Testis (tissue), 2 donors: ENCODE measurements at regions not wholly inside any gene's neighbourhood (a gene's known extent, or its start where the extent isn't known, plus 50 kb on each side); places are given as distances from the start of the nearest gene placed in this dataset.

Source experiments
- DNase-seq: peaks from one replicate; pipeline ENCODE4 v3.0.0-alpha.2; 2019
- H3K27ac ChIP-seq, 2 donors: fragments of 200-600 bp; sonication (generic); one replicate each; pipeline ENCODE4 v1.5.1; 2019
- H3K27me3 ChIP-seq: fragments of 200-600 bp; sonication (generic); one replicate; pipeline ENCODE4 v1.5.1; 2019
- H3K36me3 ChIP-seq: fragments of 200-600 bp; sonication (generic); one replicate; pipeline ENCODE4 v1.5.1; 2017; ENCODE audit warnings: low read depth; ENCODE audit errors: missing control alignments
- H3K4me1 ChIP-seq: fragments of 200-600 bp; sonication (generic); one replicate; pipeline ENCODE4 v1.5.1; 2019
- H3K4me3 ChIP-seq, 2 donors: fragments of 200-600 bp; sonication (generic); one replicate each; pipeline ENCODE4 v1.5.1; 2017 to 2019
- H3K9me3 ChIP-seq: fragments of 200-600 bp; sonication (generic); one replicate; pipeline ENCODE4 v1.5.1; 2017
- CTCF ChIP-seq, 3 experiments: fragments of 450-650 bp in 2 of 3; fragments of 200-600 bp in 1 of 3; sonication (generic) in 1 of 3; IDR thresholded peaks; one replicate each; pipeline ENCODE4 v1.5.1; 2016 to 2019; ENCODE audit warnings: antibody characterized with exemption in 3 of 3, mild to moderate bottlenecking in 2 of 3, moderate library complexity in 1 of 3
- POLR2A ChIP-seq: fragments of 450-650 bp; IDR thresholded peaks from one replicate; pipeline ENCODE4 v1.6.1; 2017; ENCODE audit warnings: antibody characterized with exemption, mild to moderate bottlenecking, moderate library complexity
- WGBS, 2 donors: methylation state at CpG; one replicate each; pipeline ENCODE4 v1.1.5; 2018; 5-methylcytosine and 5-hydroxymethylcytosine counted together
- intact Hi-C: fragments of 100-400 bp; cut with DNase I; formaldehyde crosslinking; loops from one replicate; pipeline ENCODE4 v1.15.1; 2023; ENCODE audit warnings: low total_unique reads

GRCh38 chr7:98703916-98704315 lies 86.8 kb downstream of the NPTX2 start:
- no peaks in the 10 kb centered on the region for H3K9me3 ChIP-seq
- no peaks in the 10 kb centered on the region for H3K27me3 ChIP-seq
- H3K36me3 ChIP-seq = no peaks in the 10 kb centered on the region
- WGBS, 2 donors = 53 to 75% methylated on average over 9 to 10 of the region's 10 CpGs
- TF ChIP-seq CTCF (IDR thresholded peaks at IDR 0.05) (no peak), POLR2A (no peak)
- H3K27ac ChIP-seq = no peak overlapping the region
- intact Hi-C loops = no loop called here
- no peak overlapping the region for H3K4me3 ChIP-seq
- DNase-seq = no peak
- H3K4me1 ChIP-seq = no peaks in the 10 kb centered on the region

- no peaks in the 10 kb centered on the region for H3K9me3 ChIP-seq
- TF ChIP-seq POLR2A = no peak
- TF ChIP-seq CTCF (IDR thresholded peaks at IDR 0.05) = no peak
- no peak overlapping the region for H3K27ac ChIP-seq
- intact Hi-C loops = no loop called here
- H3K4me1 ChIP-seq = no peaks in the 10 kb centered on the region
- H3K4me3 ChIP-seq = no peak overlapping the region
- WGBS, 2 donors = 43 to 58% methylated on average over 14 of the region's 14 CpGs
- no peaks in the 10 kb centered on the region for H3K27me3 ChIP-seq
- no peak for DNase-seq
- H3K36me3 ChIP-seq = no peaks in the 10 kb centered on the region
Observed at GRCh38 chr7:98705626-98706025, 88.5 kb downstream of the NPTX2 start.

DNA sequence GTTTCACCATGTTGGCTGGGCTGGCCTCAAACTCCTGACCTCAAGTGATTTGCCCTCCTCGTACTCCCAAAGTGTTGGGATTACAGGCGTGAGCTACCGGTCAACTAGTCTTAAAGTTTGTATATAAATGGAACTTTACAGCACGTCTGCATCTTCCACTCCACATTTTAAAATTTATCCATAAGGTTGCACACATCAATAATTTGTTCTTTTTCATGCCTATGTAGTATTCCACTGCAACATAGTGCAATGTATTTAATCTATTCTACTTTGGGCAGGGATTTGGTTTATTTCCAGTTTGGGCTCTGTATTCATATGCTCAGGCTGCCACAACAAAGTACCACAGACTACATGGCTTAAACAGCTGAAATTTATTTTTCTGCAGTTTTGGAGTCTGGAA lies 90.0 kb downstream of the NPTX2 start:
- intact Hi-C loops = no loop called here
- Histone ChIP-seq H3K27me3 (no peaks in the 10 kb centered on the region), H3K4me1 (no peaks in the 10 kb centered on the region), H3K9me3 (no peaks in the 10 kb centered on the region), H3K4me3 (no peak overlapping the region), H3K27ac (no peak overlapping the region), H3K36me3 (no peaks in the 10 kb centered on the region)
- no peak for DNase-seq
- no peak for TF ChIP-seq POLR2A
- TF ChIP-seq CTCF (IDR thresholded peaks at IDR 0.05) = no peak
- WGBS, 2 donors = 79 to 96% methylated on average over 4 of the region's 4 CpGs

GRCh38 chr7:98711945-98712344 lies 94.9 kb downstream of the NPTX2 start:
- TF ChIP-seq POLR2A = no peak
- TF ChIP-seq CTCF (IDR thresholded peaks at IDR 0.05) = no peak
- no peaks in the 10 kb centered on the region for H3K36me3 ChIP-seq
- no peaks in the 10 kb centered on the region for H3K4me1 ChIP-seq
- no peak overlapping the region for H3K4me3 ChIP-seq
- WGBS, 2 donors = 92 to 97% methylated on average over 9 of the region's 10 CpGs
- H3K9me3 ChIP-seq = no peaks in the 10 kb centered on the region
- no peak for DNase-seq
- no peaks in the 10 kb centered on the region for H3K27me3 ChIP-seq
- intact Hi-C loops = no loop called here
- H3K27ac ChIP-seq = no peak overlapping the region

DNA sequence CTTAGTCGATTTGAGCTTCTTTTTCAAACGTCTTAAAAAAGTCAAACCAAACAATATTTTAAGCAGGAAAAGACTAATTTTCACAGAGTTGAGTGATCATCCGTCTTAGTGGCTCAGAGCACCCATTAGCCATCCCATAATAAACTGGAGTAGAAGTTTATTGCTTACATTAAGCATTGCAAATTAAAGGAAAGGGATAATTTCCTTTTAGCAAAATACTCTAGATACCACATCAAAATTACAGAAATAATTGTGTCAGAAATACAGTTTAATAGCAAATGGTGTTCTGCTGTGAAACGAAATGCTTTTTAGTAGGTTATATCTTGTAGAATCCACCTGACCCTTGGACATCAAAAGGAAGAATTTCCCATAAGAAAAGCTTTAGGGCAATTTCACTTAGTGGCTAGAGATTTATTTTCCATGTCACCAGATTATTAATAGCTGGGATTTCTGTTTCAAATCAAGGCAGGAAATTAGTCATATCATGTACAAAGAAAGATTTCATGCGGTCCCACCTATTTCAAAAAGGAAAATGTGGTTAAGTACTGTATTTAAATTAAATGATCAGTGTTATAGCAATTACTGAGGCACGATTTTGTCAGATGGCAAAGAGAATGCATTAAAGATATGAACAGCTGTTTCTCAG lies 96.2 kb downstream of the NPTX2 start:
- no peaks in the 10 kb centered on the region for H3K36me3 ChIP-seq
- no peaks in the 10 kb centered on the region for H3K4me1 ChIP-seq
- no peaks in the 10 kb centered on the region for H3K9me3 ChIP-seq
- TF ChIP-seq CTCF (IDR thresholded peaks at IDR 0.05) (no peak), POLR2A (no peak)
- H3K27me3 ChIP-seq = no peaks in the 10 kb centered on the region
- no peak overlapping the region for H3K4me3 ChIP-seq
- 64 to 72% methylated on average over 6 of the region's 6 CpGs for WGBS, 2 donors
- intact Hi-C loops = no loop called here
- H3K27ac ChIP-seq = no peak overlapping the region
- DNase-seq = no peak
